ENCODE measurements at regions not wholly inside any gene's neighbourhood (a gene's known extent, or its start where the extent isn't known, plus 50 kb on each side); places are given as distances from the start of the nearest gene placed in this dataset.
A peak's percentile ranks its signal among the peaks of the same experiment; 100 is the strongest.

DNA sequence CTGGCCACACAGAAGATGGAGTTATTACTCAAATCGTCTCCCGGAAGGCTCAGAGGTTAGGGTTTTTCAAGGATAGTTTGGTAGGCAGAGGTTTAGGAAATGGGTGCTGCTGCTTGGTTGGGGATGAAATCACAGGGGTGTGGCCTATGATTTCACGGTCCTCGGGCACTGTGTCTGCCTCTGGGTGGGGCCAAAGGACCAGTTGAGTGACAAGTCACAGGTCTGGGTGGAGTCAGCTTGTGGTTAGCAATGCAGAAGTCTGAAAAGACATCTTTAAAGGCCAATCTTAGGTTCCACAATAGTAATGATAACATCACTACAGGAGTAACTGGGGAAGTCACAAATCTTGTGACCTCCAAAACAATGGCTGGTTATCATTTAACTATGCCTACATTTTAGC lies 387.8 kb downstream of the ZNF521 start:
- WGBS (ENCODE audit: extremely low coverage, insufficient read length, low lambda C conversion rate) = no CpG with 5 or more reads among the region's 4 CpGs
- no peak overlapping the region for H3K27ac ChIP-seq (ENCODE audit: insufficient read length, low read depth, low read length)
- H2BK15ac ChIP-seq (ENCODE audit: low read depth, low read length) = no peak overlapping the region
- no peaks in the 10 kb centered on the region for H3K27me3 ChIP-seq (ENCODE audit: insufficient read depth, low read length)
- Mint-ChIP-seq H3K27me3 (ENCODE audit: low read depth) (no peaks in the 10 kb centered on the region; the same call in 1 of the 2 replicates), H3K4me1 (peaks cover 10% of the 10 kb centered on the region in 2 experiments), H3K36me3 (ENCODE audit: insufficient read depth in 1 of 3, low read depth in 3 of 3) (no peaks in the 10 kb centered on the region; a peak in 1 of 7 replicates), H3K4me3 (no peak overlapping the region), H3K27ac (no peak overlapping the region; a peak in 1 of 7 replicates), H3K9me3 (peaks cover 0 to 2% of the 10 kb centered on the region in 2 experiments; a peak in 1 of 5 replicates)
- peak; percentile 74 for DNase-seq
- H4K8ac ChIP-seq (replicated peaks; ENCODE audit: insufficient read length, low read depth, low read length) = no peak overlapping the region
- TF ChIP-seq, protein P1, sequence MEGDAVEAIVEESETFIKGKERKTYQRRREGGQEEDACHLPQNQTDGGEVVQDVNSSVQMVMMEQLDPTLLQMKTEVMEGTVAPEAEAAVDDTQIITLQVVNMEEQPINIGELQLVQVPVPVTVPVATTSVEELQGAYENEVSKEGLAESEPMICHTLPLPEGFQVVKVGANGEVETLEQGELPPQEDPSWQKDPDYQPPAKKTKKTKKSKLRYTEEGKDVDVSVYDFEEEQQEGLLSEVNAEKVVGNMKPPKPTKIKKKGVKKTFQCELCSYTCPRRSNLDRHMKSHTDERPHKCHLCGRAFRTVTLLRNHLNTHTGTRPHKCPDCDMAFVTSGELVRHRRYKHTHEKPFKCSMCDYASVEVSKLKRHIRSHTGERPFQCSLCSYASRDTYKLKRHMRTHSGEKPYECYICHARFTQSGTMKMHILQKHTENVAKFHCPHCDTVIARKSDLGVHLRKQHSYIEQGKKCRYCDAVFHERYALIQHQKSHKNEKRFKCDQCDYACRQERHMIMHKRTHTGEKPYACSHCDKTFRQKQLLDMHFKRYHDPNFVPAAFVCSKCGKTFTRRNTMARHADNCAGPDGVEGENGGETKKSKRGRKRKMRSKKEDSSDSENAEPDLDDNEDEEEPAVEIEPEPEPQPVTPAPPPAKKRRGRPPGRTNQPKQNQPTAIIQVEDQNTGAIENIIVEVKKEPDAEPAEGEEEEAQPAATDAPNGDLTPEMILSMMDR (conservative IDR thresholded peaks at IDR 0.05) = no peak
- H3K9ac ChIP-seq (ENCODE audit: extremely low read depth, insufficient read length, low read length) = no peak overlapping the region
- H3K9me3 ChIP-seq (ENCODE audit: control insufficient read depth, low read depth, low read length) = no peaks in the 10 kb centered on the region
- H3K4me1 ChIP-seq (ENCODE audit: insufficient read depth, low read length) = no peaks in the 10 kb centered on the region
- H3K14ac ChIP-seq (ENCODE audit: insufficient read depth, low read length) = no peak overlapping the region
- no peak overlapping the region for H3K56ac ChIP-seq (ENCODE audit: insufficient read length, low read depth, low read length)
- no peak overlapping the region for H4K5ac ChIP-seq (ENCODE audit: insufficient read length, low read depth, low read length)
- H3K79me2 ChIP-seq (ENCODE audit: insufficient read depth, low read length) = no peaks in the 10 kb centered on the region
- no peaks in the 10 kb centered on the region for H3K79me1 ChIP-seq (ENCODE audit: insufficient read depth, low read depth, low read length, poor library complexity, severe bottlenecking)
- H3K23ac ChIP-seq (ENCODE audit: insufficient read length, low read depth, low read length) = no peak overlapping the region
- H3T11ph ChIP-seq (ENCODE audit: low read length) = no peak overlapping the region
- no peak overlapping the region for H2AK5ac ChIP-seq (ENCODE audit: insufficient read length, low read length)
- H2AFZ ChIP-seq (ENCODE audit: low read length) = no peak overlapping the region
- no peak overlapping the region for H2BK12ac ChIP-seq (ENCODE audit: insufficient read length, low read depth, low read length)
- H3K4ac ChIP-seq (ENCODE audit: low read depth, low read length) = no peak overlapping the region
- H2BK120ac ChIP-seq (ENCODE audit: low read depth, low read length, poor library complexity, severe bottlenecking) = no peak overlapping the region
- H2BK20ac ChIP-seq (ENCODE audit: low read depth, low read length, poor library complexity, severe bottlenecking) = no peak overlapping the region
- no peak overlapping the region for H3K4me2 ChIP-seq (ENCODE audit: insufficient read depth, insufficient read length, low read length)
- H3K18ac ChIP-seq (ENCODE audit: insufficient read length, low read depth, low read length) = no peak overlapping the region
- no peaks in the 10 kb centered on the region for H3K23me2 ChIP-seq (ENCODE audit: insufficient read length, low read depth, low read length, poor library complexity, severe bottlenecking)
- H4K91ac ChIP-seq (ENCODE audit: insufficient read length, low read depth, low read length) = no peak overlapping the region
- H2BK5ac ChIP-seq (ENCODE audit: insufficient read length, low read length) = no peak overlapping the region
- no peaks in the 10 kb centered on the region for H4K20me1 ChIP-seq (ENCODE audit: control insufficient read depth, insufficient read depth, insufficient read length)
